HepG2 (cell line): ENCODE measurements at regions not wholly inside any gene's neighbourhood (a gene's known extent, or its start where the extent isn't known, plus 50 kb on each side); places are given as distances from the start of the nearest gene placed in this dataset.

Source experiments
- FOXO4 ChIP-seq: sonication (generic); formaldehyde crosslinking; conservative IDR thresholded peaks from 2 replicates; pipeline ENCODE4 v1.8.1; 2023; ENCODE audit warnings: missing genetic modification reagents
- GPBP1L1 ChIP-seq: sonication (generic); formaldehyde crosslinking; IDR thresholded peaks from 2 replicates; pipeline ENCODE4 v1.5.0; 2020; ENCODE audit warnings: mild to moderate bottlenecking, missing genetic modification reagents
- HNF1A ChIP-seq, 2 experiments: sonication (generic) in 1 of 2; formaldehyde crosslinking in 1 of 2; IDR thresholded peaks; 2 replicates each; pipeline versions ENCODE4 v1.4.0 to v1.6.1; 2016 to 2020; ENCODE audit warnings: borderline replicate concordance in 1 of 2, low read depth in 1 of 2, mild to moderate bottlenecking in 1 of 2, missing genetic modification reagents in 1 of 2
- KAT7 ChIP-seq: IDR thresholded peaks from 2 replicates; pipeline ENCODE4 v1.6.1; 2018; ENCODE audit warnings: borderline replicate concordance, missing compliant biosample characterization
- KDM3A ChIP-seq: IDR thresholded peaks from 2 replicates; pipeline ENCODE4 v1.6.1; 2018; ENCODE audit warnings: low read depth, missing compliant biosample characterization
- MBNL3 ChIP-seq: fragments of 250-450 bp; sonication (Bioruptor Pico); conservative IDR thresholded peaks from 2 replicates; pipeline ENCODE4 v1.8.0; 2022; ENCODE audit warnings: mild to moderate bottlenecking, inconsistent platforms
- MTERF4 ChIP-seq: sonication (generic); formaldehyde crosslinking; IDR thresholded peaks from 2 replicates; pipeline ENCODE4 v1.8.0; 2023; ENCODE audit warnings: mild to moderate bottlenecking, missing genetic modification reagents
- MTF2 ChIP-seq: sonication (generic); formaldehyde crosslinking; IDR thresholded peaks from 2 replicates; pipeline ENCODE4 v1.5.0; 2020; ENCODE audit warnings: missing genetic modification reagents, borderline replicate concordance
- PLSCR1 ChIP-seq: sonication (generic); formaldehyde crosslinking; IDR thresholded peaks from 2 replicates; pipeline ENCODE4 v1.5.0; 2020; ENCODE audit warnings: missing genetic modification reagents, mild to moderate bottlenecking, borderline replicate concordance
- RARA ChIP-seq: IDR thresholded peaks from 2 replicates; pipeline ENCODE4 v1.6.1; 2016; ENCODE audit warnings: missing genetic modification reagents, missing compliant biosample characterization
- TEAD2 ChIP-seq: sonication (generic); formaldehyde crosslinking; IDR thresholded peaks from 2 replicates; pipeline ENCODE4 v1.9.0; 2021; ENCODE audit warnings: missing genetic modification reagents
- ZFAT ChIP-seq: sonication (generic); formaldehyde crosslinking; conservative IDR thresholded peaks from 2 replicates; pipeline ENCODE4 v1.8.1; 2023; ENCODE audit warnings: missing genetic modification reagents, inconsistent platforms
- ZMAT3 ChIP-seq: sonication (generic); formaldehyde crosslinking; conservative IDR thresholded peaks from 2 replicates; pipeline ENCODE4 v1.7.0; 2021; ENCODE audit warnings: missing genetic modification reagents
- ZNF275 ChIP-seq: sonication (generic); formaldehyde crosslinking; IDR thresholded peaks from 2 replicates; pipeline ENCODE4 v1.8.0; 2022; ENCODE audit warnings: missing genetic modification reagents, mild to moderate bottlenecking, inconsistent platforms, borderline replicate concordance
- ZNF580 ChIP-seq: IDR thresholded peaks from 2 replicates; pipeline ENCODE4 v1.6.1; 2016; ENCODE audit warnings: low read depth, borderline replicate concordance
- ZNF883 ChIP-seq: sonication (generic); formaldehyde crosslinking; IDR thresholded peaks from 2 replicates; pipeline ENCODE4 v1.5.1; 2020; ENCODE audit warnings: mild to moderate bottlenecking, missing genetic modification reagents; ENCODE audit errors: not compliant biosample characterization
- ZSCAN9 ChIP-seq: IDR thresholded peaks from 2 replicates; pipeline ENCODE4 v1.6.1; 2016; ENCODE audit warnings: borderline replicate concordance

GRCh38 chr1:58884706-58885661 is 101.1 kb upstream of the JUN start (continued):
- no peak for TF ChIP-seq ZNF883
- no peak for TF ChIP-seq TEAD2 (CRISPR knock-in tag)
- TF ChIP-seq ZNF580: peak; percentile 74; the same call in 1 of the 2 replicates
- TF ChIP-seq MTF2 (CRISPR knock-in tag): no peak
- 0 out of 2 replicates have a peak, but pooled peaks have one; percentile 47 for TF ChIP-seq PLSCR1
- TF ChIP-seq HNF1A (IDR thresholded peaks at IDR 0.05; ENCODE audit: low read depth): peak; percentile 85
- peak; percentile 95 for TF ChIP-seq HNF1A (CRISPR knock-in tag; IDR thresholded peaks at IDR 0.05; ENCODE audit: borderline replicate concordance)
- no peak for TF ChIP-seq ZFAT
- TF ChIP-seq ZMAT3 (CRISPR knock-in tag): peak; percentile 95
- peak; percentile 100 for TF ChIP-seq RARA (CRISPR knock-in tag)
- TF ChIP-seq FOXO4: 0 out of 2 replicates have a peak, but pooled peaks have one; percentile 80
- TF ChIP-seq GPBP1L1 (CRISPR knock-in tag): no peak
- TF ChIP-seq KDM3A (CRISPR knock-in tag): peak; percentile 91
- peak; percentile 85; the same call in 1 of the 2 replicates for TF ChIP-seq KAT7 (CRISPR knock-in tag)
- peak; percentile 96 for TF ChIP-seq ZSCAN9 (CRISPR knock-in tag)
- TF ChIP-seq ZNF275: peak; percentile 82; the same call in 1 of the 2 replicates
- TF ChIP-seq MBNL3 (CRISPR knock-in tag): no peak
- peak; percentile 83 for TF ChIP-seq MTERF4 (CRISPR knock-in tag)
